ENCODE measurements at regions not wholly inside any gene's neighbourhood (a gene's known extent, or its start where the extent isn't known, plus 50 kb on each side); places are given as distances from the start of the nearest gene placed in this dataset.

- no peak for TF ChIP-seq CTCF (IDR thresholded peaks at IDR 0.05; ENCODE audit: low read length)
- TF ChIP-seq EZH2 (IDR thresholded peaks at IDR 0.05; ENCODE audit: borderline replicate concordance, low read length): no peak
Measured at GRCh38 chr2:125041846-125042245, 1016.8 kb downstream of the CNTNAP5 start.
